PC-9 (cell line): ENCODE measurements at regions not wholly inside any gene's neighbourhood (a gene's known extent, or its start where the extent isn't known, plus 50 kb on each side); places are given as distances from the start of the nearest gene placed in this dataset.

Experiments used
- EZH2 ChIP-seq: fragments of 200-600 bp; sonication (generic); IDR thresholded peaks from 2 replicates; pipeline ENCODE4 v1.8.0; 2017; ENCODE audit warnings: antibody characterized with exemption, low read depth
- TF ChIP-seq, protein P1 (sequence below): fragments of 200-600 bp; sonication (generic); conservative IDR thresholded peaks from 2 replicates; pipeline ENCODE4 v1.6.1; 2017; ENCODE audit warnings: mixed run types, antibody characterized with exemption, mild to moderate bottlenecking, moderate library complexity

- TF ChIP-seq, protein P1, sequence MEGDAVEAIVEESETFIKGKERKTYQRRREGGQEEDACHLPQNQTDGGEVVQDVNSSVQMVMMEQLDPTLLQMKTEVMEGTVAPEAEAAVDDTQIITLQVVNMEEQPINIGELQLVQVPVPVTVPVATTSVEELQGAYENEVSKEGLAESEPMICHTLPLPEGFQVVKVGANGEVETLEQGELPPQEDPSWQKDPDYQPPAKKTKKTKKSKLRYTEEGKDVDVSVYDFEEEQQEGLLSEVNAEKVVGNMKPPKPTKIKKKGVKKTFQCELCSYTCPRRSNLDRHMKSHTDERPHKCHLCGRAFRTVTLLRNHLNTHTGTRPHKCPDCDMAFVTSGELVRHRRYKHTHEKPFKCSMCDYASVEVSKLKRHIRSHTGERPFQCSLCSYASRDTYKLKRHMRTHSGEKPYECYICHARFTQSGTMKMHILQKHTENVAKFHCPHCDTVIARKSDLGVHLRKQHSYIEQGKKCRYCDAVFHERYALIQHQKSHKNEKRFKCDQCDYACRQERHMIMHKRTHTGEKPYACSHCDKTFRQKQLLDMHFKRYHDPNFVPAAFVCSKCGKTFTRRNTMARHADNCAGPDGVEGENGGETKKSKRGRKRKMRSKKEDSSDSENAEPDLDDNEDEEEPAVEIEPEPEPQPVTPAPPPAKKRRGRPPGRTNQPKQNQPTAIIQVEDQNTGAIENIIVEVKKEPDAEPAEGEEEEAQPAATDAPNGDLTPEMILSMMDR, result no peak
- TF ChIP-seq EZH2, result no peak
Observed at GRCh38 chr4:162685410-162685809, 481.3 kb downstream of the NAF1 start.
